ENCODE measurements at regions not wholly inside any gene's neighbourhood (a gene's known extent, or its start where the extent isn't known, plus 50 kb on each side); places are given as distances from the start of the nearest gene placed in this dataset.

- H3K4me3 Mint-ChIP-seq: no peak overlapping the region
- CTCF ChIA-PET: no interaction called here
- no peak for DNase-seq
- no peak overlapping the region for H3K27ac Mint-ChIP-seq
- H3K27me3 Mint-ChIP-seq: peaks cover 34% of the 10 kb centered on the region
- no peaks in the 10 kb centered on the region for H3K9me3 Mint-ChIP-seq
- H3K36me3 Mint-ChIP-seq: no peaks in the 10 kb centered on the region
- no peaks in the 10 kb centered on the region for H3K4me1 Mint-ChIP-seq
Measured at GRCh38 chr2:120432976-120433815, 87.3 kb downstream of the INHBB start.

- Mint-ChIP-seq H3K27ac (no peak overlapping the region), H3K27me3 (peaks cover 41% of the 10 kb centered on the region), H3K4me1 (no peaks in the 10 kb centered on the region), H3K4me3 (no peak overlapping the region), H3K9me3 (no peaks in the 10 kb centered on the region), H3K36me3 (no peaks in the 10 kb centered on the region)
- CTCF ChIA-PET: no interaction called here
- DNase-seq: no peak
Measured at GRCh38 chr2:120433816-120434290, 87.9 kb downstream of the INHBB start.

GRCh38 chr2:120434492-120435308, 88.8 kb downstream of the INHBB start:
- CTCF ChIA-PET: interaction anchor here (0.7 to 1.9 kb wide), 2 partner anchors 92 to 121 kb away, joined by 3 to 7 read pairs; no protein-coding TSS in a partner anchor
- peaks cover 47% of the 10 kb centered on the region for H3K27me3 Mint-ChIP-seq

GRCh38 chr2:120435671-120436459, 89.9 kb downstream of the INHBB start:
- H3K4me1 Mint-ChIP-seq: no peaks in the 10 kb centered on the region
- H3K9me3 Mint-ChIP-seq: no peaks in the 10 kb centered on the region
- no peaks in the 10 kb centered on the region for H3K36me3 Mint-ChIP-seq
- H3K4me3 Mint-ChIP-seq: no peak overlapping the region
- peaks cover 55% of the 10 kb centered on the region for H3K27me3 Mint-ChIP-seq
- CTCF ChIA-PET: interaction anchor here (0.7 to 1.9 kb wide), 2 partner anchors 93 to 122 kb away, joined by 3 to 7 read pairs; no protein-coding TSS in a partner anchor
- DNase-seq: no peak
- H3K27ac Mint-ChIP-seq: no peak overlapping the region

More at GRCh38 chr2:120434492-120435308, 88.8 kb downstream of the INHBB start:
- H3K9me3 Mint-ChIP-seq: no peaks in the 10 kb centered on the region
- no peak for DNase-seq
- H3K36me3 Mint-ChIP-seq: no peaks in the 10 kb centered on the region
- H3K4me1 Mint-ChIP-seq: no peaks in the 10 kb centered on the region
- no peak overlapping the region for H3K27ac Mint-ChIP-seq
- H3K4me3 Mint-ChIP-seq: no peak overlapping the region

GRCh38 chr2:120436460-120436739, 90.5 kb downstream of the INHBB start:
- Mint-ChIP-seq H3K9me3 (no peaks in the 10 kb centered on the region), H3K4me3 (no peak overlapping the region), H3K4me1 (no peaks in the 10 kb centered on the region), H3K27me3 (peaks cover 61% of the 10 kb centered on the region), H3K27ac (no peak overlapping the region), H3K36me3 (no peaks in the 10 kb centered on the region)
- CTCF ChIA-PET: interaction anchor here (1.9 to 2.1 kb wide), 2 partner anchors 93 to 327 kb away, joined by 5 to 7 read pairs; no protein-coding TSS in a partner anchor
- no peak for DNase-seq

- CTCF ChIA-PET: interaction anchor here (0.6 to 2.1 kb wide), 3 partner anchors 94 to 742 kb away, joined by 3 to 7 read pairs (median 5); no protein-coding TSS in a partner anchor
- Mint-ChIP-seq H3K27ac (no peak overlapping the region), H3K27me3 (peaks cover 67% of the 10 kb centered on the region), H3K4me1 (peaks cover 3% of the 10 kb centered on the region), H3K9me3 (no peaks in the 10 kb centered on the region), H3K4me3 (no peak overlapping the region), H3K36me3 (no peaks in the 10 kb centered on the region)
- peak; percentile 49 for DNase-seq
Measured at GRCh38 chr2:120436885-120437603, 91.1 kb downstream of the INHBB start.

GRCh38 chr2:120437604-120438000, 91.7 kb downstream of the INHBB start:
- Mint-ChIP-seq H3K9me3 (no peaks in the 10 kb centered on the region), H3K36me3 (no peaks in the 10 kb centered on the region), H3K4me3 (no peak overlapping the region), H3K27me3 (peaks cover 69% of the 10 kb centered on the region), H3K27ac (no peak overlapping the region), H3K4me1 (peaks cover 6% of the 10 kb centered on the region)
- CTCF ChIA-PET: interaction anchor here (0.6 to 2.1 kb wide), 3 partner anchors 95 to 743 kb away, joined by 3 to 5 read pairs (median 4); no protein-coding TSS in a partner anchor
- no peak for DNase-seq

GRCh38 chr2:120438301-120439066, 92.5 kb downstream of the INHBB start:
- Mint-ChIP-seq H3K36me3 (no peaks in the 10 kb centered on the region), H3K27me3 (peaks cover 78% of the 10 kb centered on the region), H3K4me1 (peaks cover 12% of the 10 kb centered on the region), H3K9me3 (no peaks in the 10 kb centered on the region), H3K27ac (no peak overlapping the region), H3K4me3 (no peak overlapping the region)
- CTCF ChIA-PET: interaction anchor here (0.7 to 2.1 kb wide), 2 partner anchors 96 to 329 kb away, joined by 4 to 5 read pairs; no protein-coding TSS in a partner anchor
- no peak for DNase-seq

- Mint-ChIP-seq H3K27me3 (peaks cover 83% of the 10 kb centered on the region), H3K4me3 (no peak overlapping the region), H3K4me1 (peaks cover 14% of the 10 kb centered on the region), H3K36me3 (no peaks in the 10 kb centered on the region), H3K27ac (no peak overlapping the region), H3K9me3 (no peaks in the 10 kb centered on the region)
- CTCF ChIA-PET: no interaction called here
- DNase-seq: no peak
Measured at GRCh38 chr2:120439067-120439368, 93.1 kb downstream of the INHBB start.

- CTCF ChIA-PET: no interaction called here
- Mint-ChIP-seq H3K36me3 (no peaks in the 10 kb centered on the region), H3K4me1 (peaks cover 14% of the 10 kb centered on the region), H3K27ac (no peak overlapping the region), H3K4me3 (no peak overlapping the region), H3K9me3 (no peaks in the 10 kb centered on the region), H3K27me3 (peaks cover 90% of the 10 kb centered on the region)
- no peak for DNase-seq
Measured at GRCh38 chr2:120439637-120440384, 93.9 kb downstream of the INHBB start.

- Mint-ChIP-seq H3K9me3 (no peaks in the 10 kb centered on the region), H3K27me3 (peaks cover 89% of the 10 kb centered on the region)
Measured at GRCh38 chr2:120440521-120441350, 94.8 kb downstream of the INHBB start.

GRCh38 chr2:120441351-120441700, 95.4 kb downstream of the INHBB start:
- Mint-ChIP-seq H3K27me3 (peaks cover 94% of the 10 kb centered on the region), H3K36me3 (no peaks in the 10 kb centered on the region), H3K9me3 (no peaks in the 10 kb centered on the region), H3K4me1 (peaks cover 14% of the 10 kb centered on the region), H3K27ac (no peak overlapping the region), H3K4me3 (no peak overlapping the region)
- CTCF ChIA-PET: no interaction called here
- no peak for DNase-seq

More at GRCh38 chr2:120440521-120441350, 94.8 kb downstream of the INHBB start:
- peaks cover 14% of the 10 kb centered on the region for H3K4me1 Mint-ChIP-seq
- no peaks in the 10 kb centered on the region for H3K36me3 Mint-ChIP-seq
- CTCF ChIA-PET: no interaction called here
- no peak overlapping the region for H3K4me3 Mint-ChIP-seq
- no peak for DNase-seq
- H3K27ac Mint-ChIP-seq: no peak overlapping the region
